Glomerular visceral epithelial cell (primary cell): ENCODE measurements at regions not wholly inside any gene's neighbourhood (a gene's known extent, or its start where the extent isn't known, plus 50 kb on each side); places are given as distances from the start of the nearest gene placed in this dataset.

Experiments used
- DNase-seq: peaks from one replicate; pipeline ENCODE4 v3.0.0-alpha.2; 2016; ENCODE audit errors: extremely low spot score

DNA sequence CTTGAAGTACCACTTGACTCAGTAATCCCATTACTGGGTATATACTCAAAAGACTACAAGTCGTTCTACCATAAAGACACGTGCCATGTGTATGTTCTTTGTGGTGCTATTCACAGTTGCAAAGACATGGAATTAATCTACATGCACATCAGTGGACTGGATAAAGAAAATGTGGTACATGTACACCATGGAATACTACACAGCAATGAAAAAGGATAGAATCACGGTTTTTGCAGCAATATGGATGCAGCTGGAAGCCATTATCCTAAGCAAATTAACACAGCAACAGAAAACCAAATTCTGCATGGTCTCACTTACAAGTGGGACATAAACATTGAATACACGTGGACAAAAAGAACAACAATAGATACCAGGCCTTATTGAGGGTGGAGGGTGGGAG lies 583.4 kb upstream of the CELF2 start:
- no peak for DNase-seq

GRCh38 chr10:10437886-10438285 lies 579.8 kb upstream of the CELF2 start:
- DNase-seq: no peak

GRCh38 chr10:10438335-10439100 lies 579.2 kb upstream of the CELF2 start:
- DNase-seq: no peak

- DNase-seq: no peak
Observed at GRCh38 chr10:10456856-10457255, 560.8 kb upstream of the CELF2 start.

- DNase-seq: no peak
Observed at GRCh38 chr10:10460451-10460850, 557.2 kb upstream of the CELF2 start.

DNA sequence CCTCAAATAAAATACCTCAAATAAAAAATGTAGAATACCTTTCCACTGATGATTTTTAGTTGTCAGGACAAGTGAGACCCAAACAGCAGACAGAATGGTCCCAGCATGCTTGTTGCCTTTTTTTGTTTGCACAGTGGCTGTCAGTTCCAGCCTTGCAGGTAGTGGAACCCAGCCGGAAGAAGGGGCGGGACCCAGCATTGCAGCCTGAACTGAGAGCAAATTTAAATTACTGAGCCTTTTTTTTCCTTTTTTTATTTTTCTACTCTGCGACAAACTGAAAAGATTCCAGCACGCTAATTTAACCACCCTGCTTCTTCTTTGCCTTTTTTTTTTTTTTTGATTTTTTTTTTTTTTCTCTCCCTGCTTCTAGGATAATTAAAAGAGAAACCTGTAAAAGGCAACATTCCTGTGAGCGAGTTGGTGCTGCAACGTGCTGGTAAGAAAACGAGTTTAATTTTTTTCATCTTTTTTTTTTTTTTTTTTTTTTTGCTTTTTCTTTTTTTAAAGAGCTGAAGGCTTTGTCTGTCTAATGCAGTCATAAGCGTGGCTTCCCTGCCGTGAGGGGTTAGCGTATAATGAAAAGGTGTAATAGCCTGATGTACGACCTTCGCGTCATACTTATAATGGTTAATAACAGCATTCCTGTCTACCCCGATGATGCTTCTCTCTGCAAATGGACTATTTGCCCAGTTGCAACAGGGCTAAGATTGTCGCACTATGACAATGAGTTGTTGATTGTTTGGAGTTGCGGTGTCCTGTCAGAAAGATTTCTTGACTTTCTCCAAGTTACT lies 555.3 kb upstream of the CELF2 start:
- no peak for DNase-seq

DNA sequence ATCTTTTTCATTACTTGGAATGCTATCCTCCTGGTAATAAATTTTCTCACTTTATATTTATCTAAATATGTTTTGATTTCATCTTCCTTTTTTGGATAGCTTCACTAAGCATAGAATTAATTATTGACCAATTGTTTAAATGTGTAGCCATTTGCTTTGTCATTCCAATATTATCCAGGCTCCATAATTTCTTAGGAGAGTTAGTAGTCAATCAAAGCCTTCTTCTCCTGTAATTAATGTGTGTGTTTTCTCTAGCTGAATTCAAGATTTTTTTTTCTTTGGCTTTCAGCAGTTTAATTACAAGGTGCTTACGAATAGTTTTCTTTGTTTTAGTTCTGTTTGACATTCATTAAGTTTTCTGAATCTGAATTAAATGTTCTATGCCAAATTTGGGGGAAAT lies 545.9 kb upstream of the CELF2 start:
- DNase-seq: no peak

- no peak for DNase-seq
Observed at GRCh38 chr10:10475812-10476211, 541.9 kb upstream of the CELF2 start.

GRCh38 chr10:10477844-10478243 lies 539.8 kb upstream of the CELF2 start:
- DNase-seq: no peak

- no peak for DNase-seq
Observed at GRCh38 chr10:10479465-10479864, 538.2 kb upstream of the CELF2 start.

GRCh38 chr10:10482613-10483012 lies 535.1 kb upstream of the CELF2 start:
- no peak for DNase-seq

DNA sequence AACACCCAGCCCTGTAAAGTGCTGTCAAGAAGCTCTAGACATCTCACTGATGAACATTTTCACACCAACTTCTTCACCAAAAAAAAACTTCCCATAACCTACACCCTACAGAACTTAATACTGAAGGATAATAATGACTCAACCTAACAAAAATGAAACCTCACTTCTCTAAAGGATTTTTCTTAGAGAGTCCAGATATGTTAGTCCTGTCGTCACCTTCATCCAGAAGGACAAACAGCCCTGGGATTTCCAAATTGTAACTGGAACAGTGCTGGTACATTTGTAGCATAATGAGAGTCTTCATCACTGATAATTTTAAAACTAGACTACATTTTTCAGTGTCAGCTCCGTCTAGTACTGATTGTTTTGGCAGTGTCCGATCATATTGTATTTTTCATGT lies 528.6 kb upstream of the CELF2 start:
- no peak for DNase-seq

GRCh38 chr10:10489805-10490571 lies 527.7 kb upstream of the CELF2 start:
- no peak for DNase-seq

DNA sequence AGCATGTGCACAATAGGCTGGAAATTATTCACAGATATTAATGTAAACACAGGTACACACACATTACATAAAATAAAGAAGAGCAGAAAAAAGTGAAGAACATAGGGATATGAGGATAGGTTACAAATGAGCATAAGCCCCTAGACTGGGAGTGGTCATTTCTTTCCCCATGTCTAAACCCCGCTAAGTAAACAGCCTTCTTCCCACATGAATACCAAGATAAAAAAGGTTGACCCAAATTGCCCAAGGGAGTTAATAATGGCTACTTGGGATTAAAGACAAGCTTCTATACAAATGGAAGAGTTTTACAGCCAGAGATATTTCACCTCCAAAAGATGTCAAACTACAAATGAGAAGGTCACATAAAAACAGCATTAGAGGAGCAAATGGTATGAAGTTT lies 527.1 kb upstream of the CELF2 start:
- no peak for DNase-seq

DNA sequence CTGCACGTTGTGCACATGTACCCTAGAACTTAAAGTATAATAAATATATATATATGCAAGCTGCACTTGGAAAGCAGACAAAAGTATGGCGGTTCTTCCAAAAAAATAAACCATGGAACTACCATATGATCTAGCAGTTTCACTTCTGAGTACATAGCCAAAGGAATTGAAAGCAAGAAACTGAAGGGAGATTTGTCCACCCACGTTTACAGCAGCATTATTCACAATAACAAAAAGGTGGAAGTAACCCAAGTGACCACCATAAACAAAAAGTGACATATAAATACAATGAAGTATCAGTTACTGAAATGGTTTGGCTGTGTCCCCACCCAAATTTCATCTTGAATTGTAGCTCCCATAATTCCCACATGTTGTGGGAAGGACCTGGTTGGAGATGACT lies 525.3 kb upstream of the CELF2 start:
- no peak for DNase-seq

DNA sequence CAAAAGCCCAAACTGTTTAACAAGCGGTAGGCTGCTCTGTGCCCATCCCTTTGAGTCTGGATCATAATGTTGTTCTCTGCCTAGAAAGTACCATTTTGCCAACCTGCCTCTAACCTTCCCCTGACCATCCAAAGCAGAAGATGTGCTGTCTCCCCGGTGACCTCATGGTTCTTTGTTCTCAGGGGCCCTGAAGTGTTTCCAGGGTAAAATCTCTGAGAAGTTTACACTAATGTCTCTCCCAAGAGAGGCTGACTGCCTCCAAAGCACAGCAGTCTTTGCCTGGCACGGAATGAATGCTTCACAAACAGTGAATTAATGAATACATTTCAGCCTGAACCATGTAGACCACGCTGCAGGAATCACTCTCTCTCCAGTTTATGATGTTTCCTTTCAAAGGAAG lies 523.8 kb upstream of the CELF2 start:
- no peak for DNase-seq

GRCh38 chr10:10497245-10497644 lies 520.4 kb upstream of the CELF2 start:
- DNase-seq: no peak

GRCh38 chr10:10498781-10499180 lies 518.9 kb upstream of the CELF2 start:
- DNase-seq: no peak

- no peak for DNase-seq
Observed at GRCh38 chr10:10499839-10500238, 517.8 kb upstream of the CELF2 start.

GRCh38 chr10:10500937-10501336 lies 516.7 kb upstream of the CELF2 start:
- DNase-seq: no peak

- no peak for DNase-seq
Observed at GRCh38 chr10:10503772-10504171, 513.9 kb upstream of the CELF2 start.

DNA sequence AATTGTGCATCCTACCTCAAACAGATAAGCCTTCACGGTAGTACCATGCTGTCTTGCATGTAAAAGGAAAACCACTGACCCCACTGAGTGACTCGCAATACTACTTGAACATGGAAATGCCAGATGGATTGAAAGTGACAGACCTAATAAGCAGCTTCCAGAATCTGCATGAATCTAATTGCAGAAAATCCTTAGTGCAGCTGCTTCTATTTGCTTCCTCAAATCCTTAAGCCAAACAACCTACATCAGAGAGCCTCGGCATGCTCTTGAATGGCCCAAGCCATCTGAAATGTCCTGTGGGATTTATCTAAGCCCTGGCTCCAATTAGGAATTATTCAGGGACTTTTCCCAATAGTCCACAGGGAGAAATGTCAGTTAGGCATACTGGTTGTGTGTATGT lies 509.5 kb upstream of the CELF2 start:
- no peak for DNase-seq

DNA sequence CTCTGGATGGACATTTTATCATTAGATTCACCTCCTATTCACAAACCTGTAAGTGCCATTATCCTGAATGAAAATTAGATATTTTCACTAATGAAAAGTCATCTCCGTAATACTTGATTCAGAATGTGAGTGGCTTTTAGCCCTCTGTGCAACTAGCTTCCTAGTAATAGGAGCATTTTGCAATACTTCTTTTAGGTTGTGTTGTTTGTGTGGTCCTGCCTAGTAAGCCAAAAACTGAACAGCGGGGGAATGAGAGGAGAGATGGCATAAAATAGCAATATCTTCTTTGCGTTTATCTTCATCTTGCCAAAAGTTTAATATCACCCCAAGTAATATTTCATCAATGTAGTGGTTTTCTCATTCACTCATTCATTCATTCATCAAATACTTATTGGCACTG lies 507.5 kb upstream of the CELF2 start:
- no peak for DNase-seq
